LNCAP (cell line): ENCODE measurements at regions not wholly inside any gene's neighbourhood (a gene's known extent, or its start where the extent isn't known, plus 50 kb on each side); places are given as distances from the start of the nearest gene placed in this dataset.

Experiments
- CTCF ChIP-seq: fragments of 450-650 bp; IDR thresholded peaks from 2 replicates; pipeline ENCODE4 v1.5.1; 2017; ENCODE audit warnings: mild to moderate bottlenecking

GRCh38 chr4:16450724-16451123 is 224.5 kb upstream of the TAPT1 start:
- no peak for TF ChIP-seq CTCF

- no peak for TF ChIP-seq CTCF
Observed at GRCh38 chr4:16450031-16450430, 223.8 kb upstream of the TAPT1 start.

- no peak for TF ChIP-seq CTCF
Observed at GRCh38 chr4:16449406-16449805, 223.1 kb upstream of the TAPT1 start.

GRCh38 chr4:16448241-16448840 is 222.1 kb upstream of the TAPT1 start:
- TF ChIP-seq CTCF: no peak

GRCh38 chr4:16443504-16444088 is 217.3 kb upstream of the TAPT1 start:
- TF ChIP-seq CTCF: peak; percentile 71

- no peak for TF ChIP-seq CTCF
Observed at GRCh38 chr4:16442296-16442695, 216.0 kb upstream of the TAPT1 start.

GRCh38 chr4:16439768-16440167 is 213.5 kb upstream of the TAPT1 start:
- TF ChIP-seq CTCF: no peak

- TF ChIP-seq CTCF: no peak
Observed at GRCh38 chr4:16438986-16439385, 212.7 kb upstream of the TAPT1 start.
